Testis (tissue), 2 donors: ENCODE measurements at regions not wholly inside any gene's neighbourhood (a gene's known extent, or its start where the extent isn't known, plus 50 kb on each side); places are given as distances from the start of the nearest gene placed in this dataset.

Experiments
- CTCF ChIP-seq, 3 experiments: fragments of 450-650 bp in 2 of 3; fragments of 200-600 bp in 1 of 3; sonication (generic) in 1 of 3; IDR thresholded peaks; one replicate each; pipeline ENCODE4 v1.5.1; 2016 to 2019; ENCODE audit warnings: antibody characterized with exemption in 3 of 3, mild to moderate bottlenecking in 2 of 3, moderate library complexity in 1 of 3
- POLR2A ChIP-seq: fragments of 450-650 bp; IDR thresholded peaks from one replicate; pipeline ENCODE4 v1.6.1; 2017; ENCODE audit warnings: antibody characterized with exemption, mild to moderate bottlenecking, moderate library complexity

GRCh38 chr5:4339949-4340348, 744.3 kb downstream of the IRX1 start:
- TF ChIP-seq CTCF (IDR thresholded peaks at IDR 0.05) (no peak), POLR2A (no peak)
